Bronchial epithelial cell (primary cell): ENCODE measurements at regions not wholly inside any gene's neighbourhood (a gene's known extent, or its start where the extent isn't known, plus 50 kb on each side); places are given as distances from the start of the nearest gene placed in this dataset.

Experiments used
- DNase-seq: peaks from one replicate; pipeline ENCODE4 v3.0.0-alpha.2; 2010; ENCODE audit warnings: low read depth
- FAIRE-seq: peaks from 2 replicates; lab custom pipeline; 2011; peaks lifted over from hg19 to GRCh38; lab: Jason Lieb, UNC
- H3K27me3 ChIP-seq: 2 replicates; pipeline ENCODE4 v1.5.1; 2011; ENCODE audit warnings: low read length; ENCODE audit not compliant: control insufficient read depth, insufficient read depth
- H3K36me3 ChIP-seq: 2 replicates; pipeline ENCODE4 v1.5.1; 2011; ENCODE audit warnings: low read length; ENCODE audit not compliant: control insufficient read depth, insufficient read depth
- H3K4me3 ChIP-seq: 2 replicates; pipeline ENCODE4 v1.5.1; 2011; ENCODE audit warnings: mild to moderate bottlenecking, low read depth, low read length, control low read depth
- CTCF ChIP-seq: IDR thresholded peaks from 2 replicates; pipeline ENCODE4 v1.5.1; 2011; ENCODE audit warnings: mild to moderate bottlenecking, moderate library complexity, low read length, control low read depth, inconsistent platforms; ENCODE audit not compliant: insufficient read depth, severe bottlenecking

DNA sequence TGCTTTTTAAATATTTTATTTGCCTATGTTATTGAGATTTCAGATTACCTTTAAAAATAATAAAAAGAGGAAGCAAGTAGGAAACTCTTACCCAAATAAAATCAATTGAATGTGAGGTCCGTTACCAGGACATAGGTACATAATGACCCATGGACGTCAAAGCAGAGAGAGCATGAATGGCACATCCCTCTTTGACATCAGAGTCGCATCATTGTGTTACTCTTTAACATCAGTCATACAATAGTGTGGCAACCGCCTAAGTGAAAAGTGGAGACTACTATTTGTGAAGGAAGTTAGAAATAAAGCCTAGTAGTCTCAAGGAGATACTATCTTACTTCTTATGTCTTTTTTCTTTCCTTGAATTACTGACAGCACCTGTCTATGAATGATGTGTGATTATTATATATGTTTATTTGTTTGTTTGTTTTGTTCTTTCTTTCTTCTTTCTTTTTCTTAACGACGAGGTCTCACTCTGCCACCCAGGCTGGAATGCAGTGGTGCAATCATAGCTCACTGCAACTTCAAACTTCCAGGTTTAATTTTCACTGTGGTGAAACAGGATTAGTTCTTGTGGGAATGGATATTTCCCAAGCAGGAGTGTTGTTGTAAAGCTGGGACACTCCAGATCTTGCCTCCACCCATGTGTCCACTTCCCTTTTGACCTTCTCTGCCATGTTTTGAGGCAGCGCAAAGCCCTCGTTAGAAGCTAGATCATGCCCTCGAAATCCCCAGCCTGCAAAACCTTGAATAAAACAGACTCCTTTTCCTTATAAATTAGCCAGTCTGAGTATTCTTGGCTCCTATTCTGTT is 407.2 kb upstream of the NETO1 start:
- TF ChIP-seq CTCF: no peak
- Histone ChIP-seq H3K27me3 (no peaks in the 10 kb centered on the region), H3K4me3 (no peak overlapping the region), H3K36me3 (no peaks in the 10 kb centered on the region)
- no peak for DNase-seq
- FAIRE-seq: no peak

DNA sequence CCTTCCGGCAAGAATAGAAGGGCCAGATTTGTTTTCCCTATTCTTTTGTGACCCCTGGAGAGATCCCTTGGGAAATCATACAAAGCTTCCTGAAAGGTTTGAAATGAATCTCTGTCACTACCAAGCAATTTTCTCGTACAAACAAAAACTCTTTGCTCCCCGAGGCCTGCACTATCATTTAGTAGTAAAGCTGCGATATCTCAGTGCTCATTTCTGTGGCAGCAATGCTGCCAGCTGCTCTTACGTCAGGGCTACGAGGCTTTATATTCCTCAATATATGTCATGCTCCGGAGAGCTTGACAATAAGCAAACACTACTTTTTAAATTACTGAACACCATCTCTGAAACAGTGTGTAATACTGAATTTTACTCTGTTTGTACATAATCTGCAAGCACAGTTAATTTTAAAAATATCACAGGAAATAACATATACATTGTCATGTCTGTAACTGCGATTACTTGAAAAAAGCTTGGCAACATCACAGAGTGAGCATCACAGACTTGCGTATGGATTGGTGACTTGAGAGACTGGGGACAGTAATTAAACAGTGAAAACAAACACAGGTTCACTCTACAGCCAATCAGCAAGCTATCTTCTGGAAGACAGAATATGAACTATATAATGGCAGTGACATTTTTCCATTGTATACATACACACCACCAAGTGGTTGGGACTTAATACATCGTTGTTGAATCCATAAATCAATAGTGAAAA is 403.3 kb upstream of the NETO1 start:
- H3K27me3 ChIP-seq: no peaks in the 10 kb centered on the region

GRCh38 chr18:73264562-73264921 is 396.8 kb upstream of the NETO1 start:
- DNase-seq (no peak), FAIRE-seq (no peak)
- Histone ChIP-seq H3K27me3 (no peaks in the 10 kb centered on the region), H3K4me3 (no peak overlapping the region), H3K36me3 (no peaks in the 10 kb centered on the region)
- no peak for TF ChIP-seq CTCF

More for the DNA sequence above, 403.3 kb upstream of the NETO1 start:
- Histone ChIP-seq H3K4me3 (no peak overlapping the region), H3K36me3 (no peaks in the 10 kb centered on the region)
- DNase-seq (no peak), FAIRE-seq (no peak)
- no peak for TF ChIP-seq CTCF

DNA sequence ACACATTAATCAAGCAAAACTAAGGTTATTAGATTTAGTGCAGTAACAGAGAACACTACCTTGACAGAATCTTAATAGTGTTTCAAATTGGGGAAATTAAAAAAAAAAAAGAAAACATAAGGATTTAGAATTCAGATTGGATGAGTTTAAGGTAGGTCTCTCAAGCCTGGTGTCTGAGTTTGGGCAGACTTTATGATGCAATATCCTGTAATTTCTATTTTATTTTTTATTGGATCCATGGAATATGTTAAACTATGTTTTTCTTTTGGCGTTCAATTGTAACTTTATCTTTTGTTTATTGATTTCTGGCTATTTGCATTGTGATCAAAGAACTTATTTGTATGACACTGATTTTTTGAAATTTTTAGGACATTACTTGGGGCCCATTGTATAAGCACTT is 394.1 kb upstream of the NETO1 start:
- Histone ChIP-seq H3K27me3 (no peaks in the 10 kb centered on the region), H3K36me3 (no peaks in the 10 kb centered on the region), H3K4me3 (no peak overlapping the region)
- TF ChIP-seq CTCF: no peak
- no peak for DNase-seq
- no peak for FAIRE-seq

DNA sequence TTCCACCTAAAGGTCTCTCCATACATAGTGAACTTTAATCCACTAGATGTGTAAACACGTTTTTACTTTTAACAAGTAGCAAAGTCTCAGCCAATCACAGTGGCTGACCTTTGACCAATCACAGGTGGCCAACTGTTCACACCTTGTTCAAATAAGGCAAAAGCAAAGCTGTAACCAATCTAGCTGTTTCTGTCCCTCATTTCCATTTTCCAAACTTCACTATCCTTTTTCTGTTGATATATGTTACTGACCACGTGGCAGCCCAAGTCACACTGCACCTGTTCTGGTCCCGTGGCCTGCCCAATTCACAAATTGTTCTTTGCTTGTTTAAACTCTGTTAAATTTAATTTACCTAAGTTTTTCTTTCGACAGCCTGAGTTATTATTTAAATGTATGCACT is 393.5 kb upstream of the NETO1 start:
- DNase-seq (no peak), FAIRE-seq (no peak)
- Histone ChIP-seq H3K36me3 (no peaks in the 10 kb centered on the region), H3K27me3 (no peaks in the 10 kb centered on the region), H3K4me3 (no peak overlapping the region)
- no peak for TF ChIP-seq CTCF
